ENCODE measurements at regions not wholly inside any gene's neighbourhood (a gene's known extent, or its start where the extent isn't known, plus 50 kb on each side); places are given as distances from the start of the nearest gene placed in this dataset.
"Not testable (repeated sequence)": the region's sequence is repeated elsewhere in the genome, so short reads cannot be mapped to it uniquely, and the experiment has no call there.

DNA sequence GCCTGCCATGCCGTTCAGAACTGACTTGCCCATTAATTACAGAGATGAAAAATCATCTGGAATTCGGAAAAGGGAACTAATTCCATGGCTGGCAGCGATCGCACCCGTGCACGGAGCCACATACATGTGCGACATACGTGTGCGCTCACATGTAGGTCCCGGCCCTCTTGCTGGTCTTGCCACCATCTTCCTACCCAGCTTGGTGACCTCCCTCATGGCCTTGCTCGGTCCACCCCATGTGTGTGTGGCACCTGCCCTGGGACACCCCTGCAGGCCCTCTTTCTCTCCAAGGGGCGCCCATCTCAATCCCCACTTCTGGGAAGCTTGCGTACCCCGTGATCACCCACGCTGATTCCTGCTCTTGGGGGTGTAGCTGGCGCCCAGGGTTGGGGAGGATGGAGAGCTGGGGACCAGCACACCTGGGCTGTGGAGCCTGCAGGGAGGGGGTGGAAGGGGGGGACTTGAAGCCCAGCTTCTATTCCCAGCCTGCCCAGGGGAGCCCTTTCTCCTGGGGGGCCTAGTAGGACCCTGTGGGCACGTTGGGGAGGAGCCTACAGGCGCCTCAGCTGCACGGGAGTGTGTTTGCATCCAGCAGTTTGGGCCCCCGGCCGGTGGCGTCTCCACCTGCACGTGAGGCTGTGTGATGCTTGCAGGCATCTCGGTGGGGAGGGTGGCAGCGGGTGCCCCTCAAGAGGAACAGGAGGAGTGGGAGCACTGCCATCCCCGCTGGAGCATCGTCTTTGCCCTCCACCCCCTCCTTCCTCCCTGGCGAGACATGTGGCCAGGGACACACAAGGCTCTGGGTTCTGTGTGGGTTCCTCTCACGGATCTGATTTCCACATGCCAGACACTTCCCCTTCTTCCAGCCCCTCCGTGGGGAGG lies 112.6 kb downstream of the CRLF3 start:
- H3K4me1 ChIP-seq (ENCODE audit: control insufficient read depth, insufficient read depth, low read length); H3K27me3 ChIP-seq (ENCODE audit: control insufficient read depth, insufficient read depth); H3K27ac ChIP-seq (ENCODE audit: low read length); ATAC-seq; intact Hi-C loops (cut with DNase I); H3K4me3 ChIP-seq (ENCODE audit: low read length); H3K9me3 ChIP-seq (ENCODE audit: control insufficient read depth, low read length): not testable (repeated sequence)
- peak in 1 of 3 donors; percentile 56 for DNase-seq
- 78% methylated on average over 30 of the region's 30 CpGs for WGBS

DNA sequence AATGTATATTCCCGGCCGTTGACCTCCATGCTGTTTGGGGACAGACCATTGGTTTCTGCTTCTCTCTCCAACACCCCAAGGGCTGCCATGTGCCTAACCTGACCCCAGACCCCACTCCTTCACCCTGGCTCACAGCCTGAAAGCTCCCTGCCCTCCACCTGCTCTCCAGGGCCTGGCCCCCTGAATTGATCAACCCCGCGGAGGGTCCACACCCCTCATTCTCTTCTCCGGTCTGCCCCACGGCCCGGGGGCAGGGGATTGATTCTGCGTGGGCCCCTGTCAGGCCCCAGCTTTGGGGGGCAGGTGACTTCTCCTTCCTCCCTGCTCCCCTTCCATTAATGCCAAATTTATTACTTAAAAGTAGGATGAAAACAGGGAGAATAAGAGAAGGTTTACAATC lies 113.3 kb downstream of the CRLF3 start:
- H3K27me3 ChIP-seq (ENCODE audit: control insufficient read depth, insufficient read depth); DNase-seq; intact Hi-C loops (cut with DNase I); H3K4me3 ChIP-seq (ENCODE audit: low read length); H3K9me3 ChIP-seq (ENCODE audit: control insufficient read depth, low read length); H3K27ac ChIP-seq (ENCODE audit: low read length); ATAC-seq; H3K4me1 ChIP-seq (ENCODE audit: control insufficient read depth, insufficient read depth, low read length): not testable (repeated sequence)
- WGBS, result 87% methylated on average over 8 of the region's 8 CpGs

DNA sequence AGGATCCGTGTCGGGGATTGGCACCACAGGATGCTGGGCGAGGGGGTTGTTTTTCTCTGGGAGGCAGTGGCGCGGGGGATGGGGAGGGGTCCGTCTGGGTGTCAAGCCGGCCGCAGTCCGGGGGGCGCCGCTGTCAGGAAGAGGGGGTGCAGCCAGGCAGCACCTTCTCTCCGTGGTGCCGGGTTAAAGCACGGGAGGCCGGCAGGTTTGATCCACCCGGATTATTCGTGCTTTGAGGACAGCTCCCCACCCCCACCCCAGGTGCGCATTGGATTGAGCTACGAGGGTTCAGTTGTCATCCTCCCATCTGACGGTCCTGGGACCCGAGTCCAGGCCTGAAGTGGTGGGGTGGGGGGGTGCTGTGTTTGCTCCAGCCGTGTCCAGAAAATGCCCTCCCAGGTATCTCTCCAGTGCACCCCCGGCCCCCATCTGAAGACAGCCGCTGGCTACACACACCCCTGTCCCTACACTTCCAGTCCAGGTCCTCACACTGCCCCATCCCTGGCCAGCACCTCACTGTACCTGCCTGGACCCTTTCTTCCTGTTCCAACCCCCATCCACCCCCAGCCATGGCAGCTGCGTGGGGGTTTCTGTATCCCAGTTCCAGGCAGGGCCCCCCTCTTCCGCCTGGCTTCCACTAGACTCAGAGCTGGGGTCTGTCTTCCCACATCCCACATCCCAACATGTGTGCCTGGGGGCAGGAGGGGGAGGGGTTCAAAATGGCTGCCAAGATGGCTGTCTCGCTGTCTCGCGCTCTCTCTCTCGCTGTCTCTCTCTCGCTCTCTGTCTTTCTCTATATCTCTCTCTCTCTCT lies 114.0 kb downstream of the CRLF3 start:
- 25% methylated on average over 31 of the region's 31 CpGs for WGBS
- intact Hi-C loops (cut with DNase I); H3K27ac ChIP-seq (ENCODE audit: low read length); H3K4me1 ChIP-seq (ENCODE audit: control insufficient read depth, insufficient read depth, low read length); H3K9me3 ChIP-seq (ENCODE audit: control insufficient read depth, low read length); ATAC-seq; H3K27me3 ChIP-seq (ENCODE audit: control insufficient read depth, insufficient read depth): not testable (repeated sequence)
- DNase-seq, result peak in 2 of 3 donors; percentile 56 to 66
- H3K4me3 ChIP-seq (ENCODE audit: low read length), result peak overlapping the region; percentile 60

DNA sequence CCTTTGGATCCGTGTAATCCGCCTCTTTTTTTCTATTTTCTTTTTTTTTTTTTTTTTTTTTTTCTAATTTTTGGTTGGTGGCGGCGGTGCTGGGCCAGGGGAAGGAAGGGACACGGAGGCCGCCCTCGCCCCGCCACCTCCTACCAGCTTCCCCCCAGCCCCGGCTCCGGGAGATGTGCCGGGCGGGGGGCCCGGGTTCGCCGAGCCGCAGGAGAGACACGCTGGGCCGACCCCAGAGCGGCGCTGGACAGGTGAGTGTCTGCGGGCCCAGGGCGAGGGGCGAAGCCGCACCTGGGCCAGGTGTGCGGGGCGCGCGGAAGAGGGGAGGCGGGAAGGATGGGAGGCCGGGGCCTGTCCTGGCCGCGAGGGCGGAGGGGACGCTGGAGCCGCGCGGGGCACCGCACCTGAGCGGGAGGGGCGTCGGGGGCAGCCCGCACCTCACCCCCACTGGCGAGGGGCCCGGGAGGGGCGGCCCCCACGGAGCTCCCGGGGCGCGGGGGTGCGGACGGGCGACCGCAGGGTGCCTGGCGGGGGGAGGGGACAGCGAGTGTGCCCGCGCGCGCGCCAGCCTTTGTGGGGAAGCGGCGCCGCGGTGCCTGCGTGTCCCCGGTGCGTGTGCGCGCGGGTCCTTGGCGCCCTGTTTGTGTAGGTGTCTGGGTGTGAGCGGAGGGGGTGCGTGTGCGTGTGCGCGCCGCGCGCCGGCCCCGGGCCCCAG lies 114.8 kb downstream of the CRLF3 start:
- H3K27me3 ChIP-seq (ENCODE audit: control insufficient read depth, insufficient read depth); H3K4me1 ChIP-seq (ENCODE audit: control insufficient read depth, insufficient read depth, low read length); ATAC-seq; intact Hi-C loops (cut with DNase I); H3K9me3 ChIP-seq (ENCODE audit: control insufficient read depth, low read length); H3K27ac ChIP-seq (ENCODE audit: low read length): not testable (repeated sequence)
- under 1% methylated on average over 80 of the region's 81 CpGs for WGBS
- peak in 2 of 3 donors; percentile 70 to 72 for DNase-seq
- H3K4me3 ChIP-seq (ENCODE audit: low read length), result peak overlapping the region; percentile 60

DNA sequence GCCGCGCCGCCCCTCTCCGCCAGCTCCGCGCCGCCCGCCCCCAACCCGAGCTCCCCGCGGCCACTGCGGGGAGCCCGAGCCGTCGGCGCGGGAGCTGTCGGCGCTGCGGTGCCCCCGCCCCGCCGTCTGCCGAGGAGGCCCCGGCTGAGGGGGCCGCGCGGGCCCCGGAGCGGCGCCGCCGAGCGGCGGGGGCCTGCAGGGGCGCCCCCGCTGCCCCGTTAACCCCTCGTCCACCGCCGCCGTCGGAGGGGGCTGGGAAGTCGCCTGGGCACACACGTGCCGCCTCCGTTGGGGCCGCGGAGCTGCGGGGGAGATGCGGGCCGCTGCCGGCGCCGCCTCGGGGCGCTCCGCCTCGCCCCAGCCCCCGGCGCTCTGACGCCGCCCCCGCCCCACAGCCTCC lies 115.4 kb downstream of the CRLF3 start:
- DNase-seq, result peak in 2 of 3 donors; percentile 63 to 73
- H3K4me1 ChIP-seq (ENCODE audit: control insufficient read depth, insufficient read depth, low read length); intact Hi-C loops (cut with DNase I); H3K9me3 ChIP-seq (ENCODE audit: control insufficient read depth, low read length); H3K27ac ChIP-seq (ENCODE audit: low read length); ATAC-seq; H3K27me3 ChIP-seq (ENCODE audit: control insufficient read depth, insufficient read depth): not testable (repeated sequence)
- WGBS, result under 1% methylated on average over 61 of the region's 64 CpGs
- peak overlapping the region; percentile 60 for H3K4me3 ChIP-seq (ENCODE audit: low read length)

DNA sequence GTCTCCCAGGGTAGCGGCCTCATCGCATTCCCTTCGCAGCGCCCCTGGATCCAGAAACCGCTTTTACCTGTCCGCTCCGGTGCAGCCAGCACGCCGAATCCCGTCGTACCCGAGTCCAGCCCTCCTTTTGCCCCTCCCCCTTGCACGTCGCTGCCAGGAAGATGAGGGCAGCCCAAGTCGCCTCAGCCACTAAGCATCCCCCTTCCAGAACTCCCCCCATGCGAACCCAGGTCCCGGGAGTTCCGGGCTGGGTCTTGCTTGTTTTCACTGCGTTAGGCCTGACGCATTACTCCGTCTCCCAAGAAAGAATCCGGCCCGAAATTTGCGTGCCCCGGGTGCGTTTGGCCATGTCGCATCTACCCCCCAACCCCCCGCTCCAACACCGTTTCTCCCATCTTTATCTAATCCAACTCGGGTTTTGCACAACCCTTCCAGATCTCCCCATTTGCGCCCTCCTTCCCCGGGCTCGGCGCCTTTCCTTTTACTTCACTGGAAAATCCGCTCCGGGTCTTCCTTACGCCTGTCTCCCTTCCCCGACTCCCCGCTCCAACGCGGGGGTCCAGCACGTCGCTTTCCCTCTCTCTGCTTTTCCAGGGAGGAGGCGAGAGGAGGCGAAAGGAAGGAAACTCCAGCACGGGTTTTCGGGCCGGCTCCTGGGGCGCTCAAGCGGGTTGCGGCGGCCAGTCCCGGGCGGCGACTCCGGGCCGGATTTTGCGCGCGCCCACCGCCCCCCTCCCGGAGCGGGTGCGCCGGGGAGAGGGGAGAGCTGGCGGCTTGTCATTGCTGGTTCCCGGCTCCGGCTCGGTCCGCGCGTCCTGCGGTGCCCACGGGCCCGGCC lies 116.0 kb downstream of the CRLF3 start:
- peak overlapping the region; percentile 60 for H3K4me3 ChIP-seq (ENCODE audit: low read length)
- ATAC-seq, result peak; percentile 87
- H3K4me1 ChIP-seq (ENCODE audit: control insufficient read depth, insufficient read depth, low read length), result not testable (repeated sequence)

DNA sequence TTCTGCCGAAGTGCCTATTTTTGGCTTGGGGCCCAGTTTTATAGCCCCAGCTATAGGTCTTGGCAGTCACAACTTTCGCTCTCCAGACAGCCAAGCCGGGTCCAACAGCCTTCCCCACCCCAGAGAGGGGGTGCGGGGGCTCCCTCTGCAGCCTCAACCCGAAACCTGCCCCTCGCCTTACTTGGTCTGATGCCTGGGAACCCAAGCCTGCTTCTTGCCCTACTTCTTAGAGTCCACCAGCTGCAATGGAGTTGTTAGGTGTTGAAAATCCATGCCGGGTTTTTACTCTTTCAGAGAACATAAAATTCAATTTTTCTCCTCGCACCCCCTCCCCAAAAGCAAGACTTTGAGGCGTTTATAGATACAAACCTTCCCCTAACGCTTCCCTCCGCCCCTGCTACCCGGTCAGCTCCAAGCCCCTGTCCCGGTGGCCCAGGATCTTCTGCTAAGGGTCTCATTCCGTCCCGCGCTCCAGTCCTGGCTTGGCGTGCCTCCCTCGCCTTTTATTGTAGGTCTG lies 116.7 kb downstream of the CRLF3 start:
- ATAC-seq (peak; percentile 22 to 28), DNase-seq (peak in 1 of 3 donors; percentile 47)
- 2% methylated on average over 18 of the region's 18 CpGs for WGBS
- H3K4me1 ChIP-seq (ENCODE audit: control insufficient read depth, insufficient read depth, low read length); H3K9me3 ChIP-seq (ENCODE audit: control insufficient read depth, low read length); intact Hi-C loops (cut with DNase I); H3K27me3 ChIP-seq (ENCODE audit: control insufficient read depth, insufficient read depth): not testable (repeated sequence)
- Histone ChIP-seq H3K27ac (ENCODE audit: low read length) (peak overlapping the region; percentile 56), H3K4me3 (ENCODE audit: low read length) (peak overlapping the region; percentile 60)

More for the DNA sequence above, 116.0 kb downstream of the CRLF3 start:
- under 1% methylated on average over 73 of the region's 75 CpGs for WGBS
- peak overlapping the region; percentile 56 for H3K27ac ChIP-seq (ENCODE audit: low read length)
- peak; percentile 87 to 95 (median 94) for DNase-seq
- H3K9me3 ChIP-seq (ENCODE audit: control insufficient read depth, low read length); intact Hi-C loops (cut with DNase I); H3K27me3 ChIP-seq (ENCODE audit: control insufficient read depth, insufficient read depth): not testable (repeated sequence)

DNA sequence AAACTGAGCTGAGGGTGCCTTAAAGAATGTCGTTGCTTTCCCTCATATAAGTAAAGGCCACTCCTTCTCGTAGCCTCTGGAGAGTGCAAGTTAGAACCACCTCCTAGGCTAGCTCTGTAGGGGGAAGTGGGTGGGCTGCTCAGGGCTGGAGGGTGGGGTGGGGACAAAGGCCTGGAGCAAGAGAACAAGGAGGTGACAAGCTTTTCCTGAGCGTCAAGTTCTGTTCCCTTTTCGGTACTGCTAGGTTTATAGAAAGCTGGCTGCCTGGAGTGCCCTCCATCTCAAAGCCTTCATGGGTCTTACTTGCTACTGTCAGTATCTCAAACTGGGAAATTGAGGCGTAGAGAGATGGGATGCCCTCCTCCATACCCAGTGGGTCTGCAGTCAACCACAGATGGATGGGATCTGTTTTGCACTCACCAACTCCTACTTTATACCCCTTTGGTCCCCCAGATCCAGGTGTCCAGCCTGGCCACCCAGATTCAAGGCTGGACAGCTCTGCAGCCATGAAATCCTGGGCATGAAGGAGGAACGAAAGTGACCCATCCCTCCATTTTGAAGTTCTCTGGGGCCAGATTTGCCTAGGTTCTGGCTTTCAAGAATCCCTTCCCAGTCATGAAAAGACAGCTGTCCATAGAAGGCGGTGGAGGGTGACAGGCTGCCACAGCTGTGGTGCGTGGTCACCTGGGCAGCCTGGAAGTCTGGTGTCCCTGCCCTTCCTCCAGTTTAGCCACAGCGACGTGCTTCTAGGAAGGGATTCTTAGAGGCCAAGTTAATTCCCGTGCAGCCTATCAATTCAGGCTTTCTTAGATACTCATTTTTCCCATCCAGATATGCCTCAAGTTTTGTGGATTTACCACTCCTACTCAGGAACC lies 117.8 kb downstream of the CRLF3 start:
- H3K4me1 ChIP-seq (ENCODE audit: control insufficient read depth, insufficient read depth, low read length); H3K27ac ChIP-seq (ENCODE audit: low read length); H3K4me3 ChIP-seq (ENCODE audit: low read length); DNase-seq; H3K27me3 ChIP-seq (ENCODE audit: control insufficient read depth, insufficient read depth); ATAC-seq; H3K9me3 ChIP-seq (ENCODE audit: control insufficient read depth, low read length); intact Hi-C loops (cut with DNase I): not testable (repeated sequence)
- 39% methylated on average over 11 of the region's 11 CpGs for WGBS

DNA sequence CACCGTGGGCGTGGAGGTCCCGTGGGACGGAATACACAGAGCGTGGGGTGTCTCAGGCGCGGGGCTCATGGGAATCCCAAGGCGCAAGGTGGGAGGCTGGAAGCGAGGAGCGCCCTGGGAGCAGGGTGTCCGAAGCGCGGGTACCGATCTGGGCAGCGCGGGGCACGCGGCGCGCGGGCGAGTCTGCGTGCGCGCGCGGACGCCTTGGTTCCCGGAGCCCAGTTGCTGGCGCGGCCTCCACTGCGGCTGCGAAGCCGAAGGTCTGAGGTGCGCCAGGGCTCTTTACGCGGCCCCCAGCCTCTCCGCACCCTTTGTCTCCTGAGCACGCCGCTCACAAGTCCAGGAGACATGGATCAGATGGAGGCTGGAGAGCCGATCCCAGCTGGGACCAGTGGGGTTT lies 118.5 kb downstream of the CRLF3 start:
- H3K27me3 ChIP-seq (ENCODE audit: control insufficient read depth, insufficient read depth); ATAC-seq; H3K27ac ChIP-seq (ENCODE audit: low read length); H3K4me3 ChIP-seq (ENCODE audit: low read length); H3K4me1 ChIP-seq (ENCODE audit: control insufficient read depth, insufficient read depth, low read length); H3K9me3 ChIP-seq (ENCODE audit: control insufficient read depth, low read length); intact Hi-C loops (cut with DNase I): not testable (repeated sequence)
- 3% methylated on average over 41 of the region's 41 CpGs for WGBS
- peak in 1 of 3 donors; percentile 45 for DNase-seq
